Anterior cingulate cortex (tissue), 58 donors: ENCODE measurements at regions not wholly inside any gene's neighbourhood (a gene's known extent, or its start where the extent isn't known, plus 50 kb on each side); places are given as distances from the start of the nearest gene placed in this dataset.

Experiments
- DNase-seq, 58 donors: peaks; one replicate each; lab custom pipeline; 2025; lab: John Stamatoyannopoulos, UW

DNA sequence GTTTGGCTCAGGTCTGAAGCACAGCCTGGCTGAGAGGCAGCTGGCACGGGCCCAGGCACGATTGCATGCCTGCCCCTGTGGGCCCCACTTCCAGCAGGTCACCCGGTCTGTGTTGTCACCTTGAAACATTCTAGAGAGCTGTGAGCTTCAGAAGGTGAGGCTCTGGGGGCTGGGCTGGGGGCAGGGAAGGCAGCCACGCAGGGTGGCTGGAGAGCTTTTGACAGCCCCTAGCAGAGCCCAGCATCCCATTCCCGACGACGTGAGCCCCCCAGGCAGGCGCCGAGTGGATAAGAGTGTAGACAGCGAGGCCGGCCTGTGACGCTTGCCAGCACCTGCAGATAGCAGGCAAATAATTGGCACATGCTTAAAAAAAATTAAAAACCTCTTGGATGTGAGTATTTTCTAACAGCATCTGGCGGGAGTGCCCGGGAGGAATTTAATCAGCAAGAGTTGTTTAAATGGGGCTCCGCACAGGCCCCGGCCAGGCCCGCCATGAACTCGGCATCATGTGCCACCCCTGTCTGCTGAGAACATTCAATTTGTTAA, 212.0 kb upstream of the TBX20 start:
- no peak for DNase-seq

DNA sequence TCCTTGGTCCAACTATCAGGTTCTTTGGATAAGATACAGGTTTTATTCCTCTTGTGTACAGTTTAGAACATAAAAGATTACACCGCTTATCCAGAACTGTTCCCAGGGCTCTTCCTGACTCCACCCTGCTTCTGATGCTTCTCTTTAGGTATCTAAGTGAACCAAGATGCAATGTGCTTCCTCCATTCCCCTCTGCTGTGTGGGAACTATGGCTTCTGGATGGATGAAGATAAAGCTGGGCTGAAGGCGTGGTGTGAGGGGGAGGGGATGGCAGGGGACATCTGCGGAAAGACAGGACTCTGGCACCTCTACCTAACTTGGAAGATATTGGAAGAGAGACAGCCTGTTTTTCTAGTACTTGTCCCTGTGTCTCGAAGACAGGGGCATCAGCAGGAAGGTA, 209.9 kb upstream of the TBX20 start:
- no peak for DNase-seq

DNA sequence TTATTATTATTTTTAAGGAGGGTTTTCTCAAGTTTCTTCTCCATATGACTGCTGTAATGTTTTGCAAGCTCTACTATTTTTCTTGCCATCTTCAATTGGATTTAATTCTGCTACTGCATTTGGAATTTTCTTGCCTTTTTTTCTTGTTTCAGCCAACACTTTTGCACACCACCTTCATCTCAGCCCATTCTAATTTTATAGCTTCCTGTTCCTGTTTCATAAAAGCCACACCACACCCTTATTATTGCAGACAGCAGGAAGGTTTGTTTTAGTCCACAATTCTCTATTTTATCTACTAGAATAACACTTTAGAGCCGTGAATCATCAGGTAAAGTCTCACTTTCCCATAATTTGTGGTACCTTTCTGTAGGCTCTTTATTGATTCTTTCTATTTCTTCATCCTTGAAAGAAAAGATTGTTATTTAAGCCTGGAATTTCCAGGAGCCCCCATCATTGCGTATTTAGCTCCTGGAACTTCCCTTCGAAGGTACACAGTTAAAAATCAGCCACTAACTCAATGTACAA, 209.3 kb upstream of the TBX20 start:
- DNase-seq: no peak

DNA sequence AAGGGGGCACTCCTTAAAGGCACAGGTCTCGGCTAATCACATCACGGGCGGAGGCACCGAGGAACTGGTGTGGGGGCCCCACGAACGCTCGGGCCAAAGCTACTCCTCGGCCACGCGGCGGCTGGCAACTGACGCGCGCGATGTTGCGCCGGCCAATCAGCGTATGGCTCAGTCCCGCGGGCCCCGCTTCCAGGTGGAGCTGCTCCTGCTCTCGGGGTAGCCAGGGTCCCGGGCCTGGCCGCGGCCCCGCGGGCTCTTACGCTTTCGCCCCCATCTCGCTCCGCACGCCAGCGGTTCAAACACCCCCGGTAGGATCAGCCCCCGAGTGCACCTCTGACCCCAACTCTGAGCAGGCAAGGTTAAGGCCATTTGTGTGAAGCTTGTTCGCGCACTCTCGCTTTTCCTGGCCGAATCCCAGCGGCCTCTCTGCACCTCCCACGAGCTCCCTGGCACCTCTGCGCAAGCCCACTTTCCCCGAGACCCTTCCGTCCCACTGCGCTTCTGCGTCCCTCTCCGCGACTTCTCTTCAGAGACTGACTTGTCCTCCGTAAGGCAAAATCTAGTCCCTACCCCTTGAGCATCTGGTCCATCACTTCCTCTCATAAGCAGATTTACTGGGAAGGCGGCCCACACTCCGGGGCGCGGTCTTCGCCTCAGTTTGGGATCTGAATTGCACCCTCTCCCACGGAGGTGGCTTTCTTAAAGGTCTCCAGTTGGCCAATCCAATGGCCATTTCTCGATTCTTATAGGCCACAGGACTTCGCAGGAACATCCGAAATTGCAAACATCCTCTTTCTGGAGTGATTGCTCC, 200.9 kb upstream of the TBX20 start:
- DNase-seq: no peak

DNA sequence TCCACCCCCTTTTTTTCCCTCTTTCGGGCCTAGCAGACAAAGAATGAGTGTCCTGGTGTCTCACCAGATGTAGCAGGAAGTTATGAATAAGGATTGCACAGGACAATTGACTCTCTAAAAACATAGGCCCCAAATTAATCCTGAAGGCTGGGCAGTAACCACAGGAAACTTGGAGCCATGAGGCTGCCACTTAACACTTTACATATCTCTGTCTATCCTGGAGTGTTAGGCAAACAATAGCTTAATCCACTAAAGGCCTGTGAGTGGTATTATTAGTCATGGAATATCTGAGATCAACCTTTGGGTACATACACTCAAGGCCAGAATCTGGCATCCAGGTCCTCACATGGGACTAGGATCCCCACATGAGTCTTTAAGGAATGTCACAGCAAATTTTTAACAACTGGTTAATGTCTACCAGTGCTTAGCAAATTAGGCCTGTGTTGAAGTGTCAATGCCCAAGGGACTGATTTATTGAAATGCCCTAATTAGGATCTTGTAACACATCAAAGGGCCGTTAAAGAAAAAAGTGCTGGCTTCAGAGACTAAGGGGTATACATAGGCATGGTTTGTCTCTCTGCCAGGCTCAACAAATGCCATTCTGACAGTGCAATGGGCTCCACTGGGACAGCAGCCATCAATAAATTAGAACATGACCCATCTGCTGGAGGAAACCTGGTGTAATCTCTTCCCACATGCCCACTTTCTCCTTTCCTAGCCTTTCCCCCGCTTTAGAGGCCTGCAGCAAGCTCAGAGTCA, 196.7 kb upstream of the TBX20 start:
- DNase-seq: no peak

DNA sequence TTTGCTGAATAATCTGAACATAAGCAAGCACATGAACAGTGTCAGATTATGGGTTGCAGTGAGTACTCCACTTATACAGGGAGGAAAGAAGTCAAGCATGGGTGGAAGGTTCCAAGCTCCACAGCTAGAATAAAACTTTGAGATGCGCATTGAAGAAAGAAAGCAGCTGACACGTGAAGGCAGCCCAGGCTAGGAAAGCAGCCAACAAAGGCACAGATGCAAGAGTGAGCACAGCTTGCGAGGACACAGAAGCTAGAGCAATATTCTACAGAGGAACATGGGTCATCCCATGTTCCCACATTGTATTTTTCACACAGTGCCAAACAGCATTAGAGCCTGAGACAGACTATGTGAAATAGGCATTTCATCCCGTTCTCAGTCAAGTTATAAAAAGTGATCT, 194.6 kb upstream of the TBX20 start:
- no peak for DNase-seq

DNA sequence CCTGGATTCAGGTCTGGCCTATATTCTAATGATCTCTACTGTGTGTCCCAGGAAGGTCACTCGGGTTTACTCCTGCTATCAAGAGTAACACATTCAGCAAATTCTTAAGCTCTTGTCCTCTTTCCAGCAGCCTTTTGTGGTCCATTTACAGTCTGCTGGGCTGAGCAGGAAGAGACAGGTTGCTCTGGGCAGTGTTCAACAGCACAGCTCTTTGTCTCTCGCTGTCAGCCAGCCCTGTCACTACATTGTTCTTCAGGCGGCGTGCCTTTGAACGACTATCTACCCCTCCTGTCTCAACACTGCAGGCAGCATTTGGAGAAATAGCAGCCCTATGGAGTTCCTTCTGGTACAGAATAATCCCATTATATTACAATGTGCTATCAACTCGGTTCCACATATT, 192.2 kb upstream of the TBX20 start:
- DNase-seq: no peak

DNA sequence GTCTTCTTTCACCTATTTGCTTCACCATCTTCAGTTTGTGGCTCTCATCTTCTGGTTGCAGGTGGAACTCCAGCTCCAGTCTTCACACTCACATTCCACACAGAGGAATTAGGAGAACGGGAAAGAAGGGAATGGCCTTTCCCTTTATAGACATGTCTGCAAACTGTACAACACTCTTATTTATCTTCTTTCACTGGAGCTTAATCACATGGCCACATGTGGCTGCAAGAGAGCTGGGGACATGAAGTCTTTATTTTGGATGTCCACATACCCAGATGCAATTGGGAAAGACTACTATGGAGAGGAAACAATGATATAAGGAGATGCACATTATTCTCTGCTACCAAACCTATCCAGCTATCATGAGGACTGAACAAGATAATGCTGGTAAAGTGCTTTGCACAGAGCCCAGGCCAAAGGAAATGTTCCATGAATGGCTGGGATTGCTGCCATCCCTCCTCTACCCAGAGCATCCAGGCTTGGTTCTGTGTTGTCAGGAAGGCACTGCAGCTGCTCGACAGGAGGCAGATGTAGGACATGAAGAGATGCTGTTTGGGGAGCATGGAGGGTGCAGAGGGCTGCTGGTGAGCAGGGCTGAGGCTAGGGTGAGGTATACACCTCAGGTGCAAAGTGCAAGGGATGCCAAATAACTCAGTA, 183.8 kb upstream of the TBX20 start:
- DNase-seq: no peak

DNA sequence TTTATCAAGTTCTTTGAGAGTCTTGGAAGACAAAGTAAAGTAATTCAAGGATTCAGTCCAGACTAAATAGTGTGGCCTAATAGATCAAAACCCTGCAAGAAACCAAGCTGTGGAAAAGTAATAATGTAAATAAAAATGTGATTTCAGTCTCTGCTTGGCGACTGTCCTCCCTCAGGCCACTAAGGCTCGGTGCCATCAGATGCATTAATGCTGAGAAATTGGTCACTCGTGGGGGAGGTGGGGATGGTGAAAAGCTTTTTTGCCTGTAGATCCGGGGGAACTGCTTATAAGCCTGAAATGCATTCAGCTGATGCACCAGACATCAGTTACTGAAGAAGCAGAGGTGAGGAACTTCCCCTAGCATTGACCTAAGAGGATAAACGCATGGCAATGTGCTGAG, 182.6 kb upstream of the TBX20 start:
- no peak for DNase-seq

DNA sequence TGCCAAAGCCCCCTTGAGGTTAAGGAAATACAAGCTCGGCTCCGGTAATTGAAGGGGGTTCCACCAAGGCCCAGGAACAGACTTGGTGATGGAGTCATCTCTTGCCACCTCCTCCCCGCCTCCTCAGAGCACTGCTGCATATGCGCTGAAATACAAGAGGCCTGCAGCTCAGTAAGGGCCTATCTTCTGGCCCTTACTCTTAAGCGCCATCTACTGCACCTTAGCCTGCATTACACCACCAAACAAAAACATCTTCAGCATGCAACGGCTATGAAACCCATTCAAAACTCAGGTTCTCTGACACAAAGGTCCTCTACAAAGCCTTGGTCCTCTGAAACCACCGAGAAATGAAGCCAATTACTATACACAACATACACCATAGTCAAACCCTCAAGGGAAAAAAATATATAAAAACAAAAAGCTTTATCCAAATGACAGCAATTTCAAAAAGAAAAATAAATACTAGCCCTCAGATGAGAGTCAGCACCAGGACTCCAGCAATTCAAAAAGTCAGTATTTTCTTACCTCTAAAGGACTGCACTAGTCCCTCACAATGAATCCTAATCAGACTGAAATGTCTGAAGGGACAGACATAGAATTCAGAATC, 176.8 kb upstream of the TBX20 start:
- DNase-seq: no peak

DNA sequence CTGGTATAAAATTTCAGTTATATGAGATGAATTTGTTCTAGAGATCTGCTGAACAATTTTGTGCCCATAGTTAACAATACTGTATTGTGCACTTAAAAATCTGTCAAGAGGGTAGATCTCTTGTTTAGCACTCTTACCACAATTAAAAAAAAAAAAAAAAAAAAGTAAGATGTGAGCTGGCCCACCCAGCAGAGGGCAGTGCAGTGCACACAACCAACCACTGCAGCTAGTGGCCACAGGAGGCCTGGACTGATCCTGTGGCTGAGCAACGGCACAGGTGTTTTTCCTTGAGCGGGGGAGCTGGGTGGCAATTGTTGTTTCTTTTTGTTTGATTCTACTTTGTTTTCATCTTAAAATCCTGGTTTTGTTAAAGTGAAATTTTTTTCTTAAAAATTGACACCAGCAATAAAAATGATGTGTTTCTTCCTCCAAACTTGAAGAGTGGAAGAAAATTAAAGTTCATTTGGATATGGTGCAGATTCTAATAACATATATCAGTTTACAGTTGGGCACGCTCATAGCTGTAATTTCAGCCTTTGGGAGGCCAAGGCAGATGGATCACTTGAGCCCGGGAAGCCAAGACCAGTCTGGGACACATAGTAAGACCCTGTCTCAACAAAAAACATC, 171.1 kb upstream of the TBX20 start:
- peak in 15 of 58 donors; percentile 0 to 7 (median 2) for DNase-seq

DNA sequence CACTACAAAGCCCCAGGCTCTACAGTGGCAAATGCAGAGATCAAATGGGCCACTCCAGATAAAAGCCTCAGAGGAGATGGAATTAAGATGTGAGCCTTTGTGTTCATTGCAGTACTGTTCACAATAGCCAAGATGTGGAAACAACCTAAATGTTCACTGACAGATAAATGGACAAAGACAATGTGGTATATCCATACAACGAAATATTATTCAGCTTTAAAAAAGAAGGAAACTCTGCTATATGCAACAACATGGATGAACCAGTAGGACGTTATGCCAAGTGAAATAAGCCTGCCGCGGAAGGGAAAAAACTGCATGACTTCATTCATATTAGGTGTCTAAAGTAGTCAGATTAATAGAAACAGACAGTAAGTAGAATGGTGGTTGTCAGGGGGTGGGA, 170.5 kb upstream of the TBX20 start:
- DNase-seq: no peak

DNA sequence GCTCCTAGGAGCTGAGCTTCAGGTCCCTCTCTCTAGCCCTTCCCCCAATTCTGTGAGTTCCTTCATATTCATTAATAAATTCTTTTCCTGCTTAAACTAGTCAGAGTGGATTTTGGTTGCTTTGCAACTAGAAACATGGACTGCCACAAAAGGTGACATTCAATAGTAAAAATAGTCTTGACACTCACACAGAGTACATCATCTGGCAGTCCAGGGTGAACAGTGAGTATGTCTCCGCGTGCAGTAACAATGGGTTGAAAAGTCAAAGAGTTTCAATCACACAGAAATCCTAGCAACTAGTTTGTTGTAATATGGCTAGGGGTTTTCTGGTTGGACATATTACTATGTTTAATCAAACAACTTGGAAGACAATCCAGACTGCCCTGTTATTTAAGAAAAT, 168.8 kb upstream of the TBX20 start:
- no peak for DNase-seq

DNA sequence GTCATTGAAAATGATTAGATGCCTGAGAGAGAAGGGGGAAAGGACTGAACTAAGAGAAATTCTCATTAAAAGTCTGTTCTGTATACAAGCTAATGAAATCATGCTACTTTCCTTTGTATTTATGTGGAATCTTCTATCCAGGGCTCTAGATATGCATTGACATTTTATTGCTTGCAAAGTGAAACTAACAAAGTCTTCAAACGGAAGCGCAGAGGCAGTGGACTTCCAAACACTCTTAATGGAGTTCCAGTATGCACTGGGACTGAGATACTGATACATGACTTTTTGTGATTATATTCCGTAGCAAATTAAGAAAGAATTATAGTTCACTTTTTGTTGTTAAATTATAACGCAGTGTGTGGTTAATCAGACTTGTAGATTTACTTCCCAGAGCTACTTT, 166.8 kb upstream of the TBX20 start:
- no peak for DNase-seq

DNA sequence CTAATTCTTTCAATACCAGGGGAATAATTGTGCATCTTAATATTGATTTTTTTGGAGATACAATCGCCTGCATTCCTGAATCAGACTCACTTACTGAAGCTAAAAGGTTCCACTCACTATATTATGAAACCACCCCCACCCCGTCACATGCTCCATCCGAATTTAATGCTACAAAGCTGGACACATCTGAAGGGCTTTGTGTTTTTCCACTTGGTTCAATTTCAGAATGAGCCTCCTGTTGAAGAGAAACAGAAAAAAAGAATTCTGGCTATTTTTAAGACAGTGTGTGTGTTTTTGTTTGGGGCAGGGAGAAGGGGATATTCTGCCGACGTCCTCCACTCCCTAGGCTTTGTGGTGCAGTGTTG, 165.5 kb upstream of the TBX20 start:
- no peak for DNase-seq

DNA sequence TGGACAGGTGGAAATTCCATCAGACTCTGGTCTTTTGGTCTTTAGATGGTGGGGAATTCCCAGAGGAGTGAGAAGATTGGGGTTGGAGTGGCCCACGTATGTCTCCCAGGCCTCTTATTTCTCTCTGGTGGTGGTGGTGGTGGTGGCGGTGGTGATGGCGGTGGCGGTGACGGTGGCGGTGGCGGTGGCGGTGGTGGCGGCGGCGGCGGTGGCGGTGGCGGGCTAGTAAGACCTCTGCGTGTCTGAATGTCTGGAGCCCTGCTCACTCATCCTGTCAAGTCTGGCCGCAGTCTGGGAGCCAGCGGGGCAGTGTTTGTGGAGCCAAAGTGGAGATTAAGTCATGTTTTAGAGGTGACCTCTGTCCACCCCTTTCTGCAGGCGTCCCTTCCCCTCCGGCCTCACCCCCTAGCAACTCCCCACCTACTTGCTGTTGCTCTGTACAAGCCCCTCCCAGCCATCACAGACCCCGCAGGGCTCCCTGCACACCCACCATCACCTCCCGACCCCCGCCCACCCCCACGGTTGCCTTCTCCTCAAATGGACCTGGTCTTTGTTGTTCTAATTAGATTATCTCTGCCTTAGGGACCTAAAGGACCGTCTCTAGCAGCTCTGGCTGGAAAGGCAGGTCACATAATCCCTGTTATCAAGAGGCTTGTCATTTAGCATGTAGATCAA, 165.0 kb upstream of the TBX20 start:
- DNase-seq: no peak

DNA sequence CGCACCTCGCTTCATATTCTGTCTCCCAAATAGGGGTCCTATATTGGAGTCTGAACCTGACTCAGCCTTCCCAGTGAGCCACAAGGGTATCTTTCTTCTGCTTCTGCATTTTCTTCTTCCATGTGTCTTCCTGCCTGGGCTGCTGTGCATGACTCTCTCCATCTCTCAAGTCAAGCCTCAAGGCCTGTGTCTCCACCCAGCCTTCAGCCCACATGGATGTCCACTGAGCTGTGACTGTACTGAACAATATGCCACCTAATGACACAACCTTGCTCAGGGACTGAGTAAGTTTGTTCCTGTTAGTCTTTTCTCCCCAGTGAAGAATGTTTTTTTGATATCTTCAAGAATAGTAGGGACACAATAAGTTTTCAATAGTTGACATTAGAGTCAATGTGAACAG, 162.7 kb upstream of the TBX20 start:
- no peak for DNase-seq

DNA sequence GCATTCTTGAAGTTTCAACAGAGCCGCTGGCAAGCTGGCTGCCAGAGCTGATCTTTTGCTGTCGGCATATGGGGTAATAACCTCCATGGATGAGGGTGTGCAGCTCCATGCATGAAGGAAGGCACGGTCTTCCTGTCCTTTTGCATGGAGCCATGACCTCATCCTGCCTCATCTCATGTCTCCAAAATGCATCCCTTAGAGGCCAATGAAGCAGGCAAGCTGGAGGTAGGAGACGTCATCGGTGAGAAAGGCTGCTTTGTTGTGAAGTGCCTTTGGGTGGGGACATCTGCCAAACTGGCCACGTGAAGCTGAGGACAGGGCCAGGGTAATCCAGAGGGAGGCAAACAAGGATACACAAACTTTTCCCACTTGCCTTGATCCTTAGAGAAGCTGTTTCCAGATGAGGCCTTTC, 161.5 kb upstream of the TBX20 start:
- DNase-seq: no peak

DNA sequence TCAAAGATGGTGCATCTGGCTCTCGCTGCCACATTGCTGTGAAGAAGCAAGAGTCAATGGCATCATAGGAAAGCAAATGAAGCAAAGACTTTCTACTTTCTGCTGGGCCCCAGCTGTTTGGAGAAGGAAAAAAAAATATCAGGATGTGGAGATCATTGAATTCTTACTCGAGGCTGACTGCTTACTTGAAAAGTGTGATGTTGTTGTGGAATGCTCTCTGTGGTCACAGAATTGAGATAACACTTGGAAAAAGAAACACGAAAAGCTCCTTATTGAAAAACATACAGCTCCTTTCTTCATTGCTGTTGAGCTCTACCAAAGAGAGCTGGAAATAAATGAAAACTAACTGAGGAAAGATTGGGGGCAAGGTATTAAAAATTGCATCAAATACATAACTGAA, 157.4 kb upstream of the TBX20 start:
- DNase-seq: no peak

DNA sequence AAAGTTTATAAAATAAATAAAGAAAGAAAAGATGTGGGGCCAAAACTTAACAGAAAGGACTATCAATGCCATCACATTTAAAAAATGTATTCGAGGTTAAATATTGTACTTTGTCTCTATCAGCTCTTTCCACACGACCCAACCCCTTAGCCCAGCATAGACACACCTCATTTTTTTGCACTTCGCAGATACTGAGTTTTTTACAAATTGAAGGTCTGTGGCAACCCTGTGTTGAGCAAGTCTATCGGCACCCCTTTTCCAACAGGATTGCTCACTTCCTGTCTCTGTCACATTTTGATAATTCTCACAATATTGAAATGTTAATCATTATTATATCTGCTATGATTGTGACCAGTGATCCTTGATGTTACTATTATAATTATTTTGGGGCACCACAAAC, 151.6 kb upstream of the TBX20 start:
- no peak for DNase-seq
